Naive B cell (primary cell): ENCODE measurements at regions not wholly inside any gene's neighbourhood (a gene's known extent, or its start where the extent isn't known, plus 50 kb on each side); places are given as distances from the start of the nearest gene placed in this dataset.

Source experiments
- ATAC-seq, 2 donors: fragments of 150-1000 bp; cut with Tn5 transposase; 2 replicates each; pipeline ENCODE4 v1.10.0; 2021; ENCODE audit warnings: low read depth in 2 of 2, mild to moderate bottlenecking in 2 of 2, moderate library complexity in 2 of 2
- DNase-seq: peaks from one replicate; pipeline ENCODE4 v3.0.0; 2022
- H3K27ac Mint-ChIP-seq, 6 donors: one replicate each; pipeline ENCODE4 v1.8.0; 2020 to 2022; ENCODE audit warnings: mild to moderate bottlenecking in 6 of 6, mixed read lengths in 6 of 6, moderate library complexity in 5 of 6, inconsistent platforms in 2 of 6
- H3K27me3 Mint-ChIP-seq, 3 donors: one replicate each; pipeline ENCODE4 v1.8.0; 2021 to 2022; ENCODE audit warnings: mixed read lengths in 3 of 3, mild to moderate bottlenecking in 1 of 3
- H3K36me3 Mint-ChIP-seq, 2 donors: one replicate each; pipeline ENCODE4 v1.8.0; 2020 to 2022; ENCODE audit warnings: mixed read lengths in 2 of 2, inconsistent platforms in 1 of 2, mild to moderate bottlenecking in 1 of 2
- H3K4me1 Mint-ChIP-seq, 3 donors: one replicate each; pipeline ENCODE4 v1.8.0; 2020 to 2022; ENCODE audit warnings: mixed read lengths in 3 of 3, inconsistent platforms in 1 of 3, mild to moderate bottlenecking in 1 of 3, moderate library complexity in 1 of 3
- H3K4me3 Mint-ChIP-seq, 8 donors: one replicate each; pipeline ENCODE4 v1.8.0; 2020 to 2022; ENCODE audit warnings: mild to moderate bottlenecking in 8 of 8, mixed read lengths in 8 of 8, moderate library complexity in 8 of 8, inconsistent platforms in 2 of 8
- H3K9me3 Mint-ChIP-seq, 7 donors: one replicate each; pipeline ENCODE4 v1.8.0; 2020 to 2022; ENCODE audit warnings: mixed read lengths in 7 of 7, mild to moderate bottlenecking in 5 of 7, inconsistent platforms in 2 of 7, moderate library complexity in 1 of 7

- no peaks in the 10 kb centered on the region for H3K27me3 Mint-ChIP-seq
- H3K27ac Mint-ChIP-seq, result no peak overlapping the region
- ATAC-seq (no peak), DNase-seq (no peak)
- no peak overlapping the region for H3K4me3 Mint-ChIP-seq
- H3K4me1 Mint-ChIP-seq, result no peaks in the 10 kb centered on the region
- peaks cover 0 to 4% (median 2%) of the 10 kb centered on the region in 7 donors for H3K9me3 Mint-ChIP-seq
- no peaks in the 10 kb centered on the region for H3K36me3 Mint-ChIP-seq
Measured at GRCh38 chr4:135605076-135605475, 1403.5 kb upstream of the PABPC4L start.

GRCh38 chr4:135604531-135604930, 1402.9 kb upstream of the PABPC4L start:
- Mint-ChIP-seq H3K9me3 (peaks cover 0 to 4% (median 3%) of the 10 kb centered on the region in 7 donors), H3K27me3 (no peaks in the 10 kb centered on the region), H3K27ac (no peak overlapping the region), H3K4me3 (no peak overlapping the region), H3K36me3 (no peaks in the 10 kb centered on the region), H3K4me1 (no peaks in the 10 kb centered on the region)
- DNase-seq, result no peak
- ATAC-seq, result no peak

GRCh38 chr4:135601351-135601750, 1399.8 kb upstream of the PABPC4L start:
- H3K9me3 Mint-ChIP-seq, result peaks cover 5 to 18% (median 10%) of the 10 kb centered on the region in 7 donors
- H3K4me3 Mint-ChIP-seq, result no peak overlapping the region
- H3K27me3 Mint-ChIP-seq, result no peaks in the 10 kb centered on the region
- DNase-seq, result no peak
- no peak for ATAC-seq
- no peaks in the 10 kb centered on the region for H3K4me1 Mint-ChIP-seq
- no peak overlapping the region for H3K27ac Mint-ChIP-seq
- H3K36me3 Mint-ChIP-seq, result no peaks in the 10 kb centered on the region

- H3K4me3 Mint-ChIP-seq, result no peak overlapping the region
- ATAC-seq (no peak), DNase-seq (no peak)
- no peak overlapping the region for H3K27ac Mint-ChIP-seq
- H3K9me3 Mint-ChIP-seq, result peaks cover 6 to 33% (median 15%) of the 10 kb centered on the region in 7 donors
- no peaks in the 10 kb centered on the region for H3K27me3 Mint-ChIP-seq
- H3K4me1 Mint-ChIP-seq, result no peaks in the 10 kb centered on the region
- no peaks in the 10 kb centered on the region for H3K36me3 Mint-ChIP-seq
Measured at GRCh38 chr4:135598151-135598550, 1396.6 kb upstream of the PABPC4L start.

- DNase-seq, result no peak
- Mint-ChIP-seq H3K9me3 (peaks cover 2 to 33% (median 14%) of the 10 kb centered on the region in 7 donors), H3K4me1 (no peaks in the 10 kb centered on the region), H3K4me3 (no peak overlapping the region), H3K27ac (no peak overlapping the region), H3K36me3 (no peaks in the 10 kb centered on the region), H3K27me3 (no peaks in the 10 kb centered on the region)
- ATAC-seq, result no peak
Measured at GRCh38 chr4:135594521-135594920, 1392.9 kb upstream of the PABPC4L start.

- DNase-seq (no peak), ATAC-seq (no peak)
- H3K9me3 Mint-ChIP-seq, result peaks cover 0 to 5% (median 2%) of the 10 kb centered on the region in 7 donors
- no peaks in the 10 kb centered on the region for H3K27me3 Mint-ChIP-seq
- H3K4me1 Mint-ChIP-seq, result no peaks in the 10 kb centered on the region
- H3K27ac Mint-ChIP-seq, result no peak overlapping the region
- H3K36me3 Mint-ChIP-seq, result no peaks in the 10 kb centered on the region
- no peak overlapping the region for H3K4me3 Mint-ChIP-seq
Measured at GRCh38 chr4:135575041-135575440, 1373.5 kb upstream of the PABPC4L start.

GRCh38 chr4:135573251-135573650, 1371.7 kb upstream of the PABPC4L start:
- Mint-ChIP-seq H3K36me3 (no peaks in the 10 kb centered on the region), H3K27me3 (no peaks in the 10 kb centered on the region), H3K27ac (no peak overlapping the region), H3K9me3 (peaks cover 0 to 3% (median under 1%) of the 10 kb centered on the region in 7 donors), H3K4me1 (no peaks in the 10 kb centered on the region), H3K4me3 (no peak overlapping the region)
- ATAC-seq (no peak), DNase-seq (no peak)

- no peak for ATAC-seq
- Mint-ChIP-seq H3K4me3 (no peak overlapping the region), H3K9me3 (peaks cover 0 to 6% (median 0%) of the 10 kb centered on the region in 7 donors), H3K27me3 (no peaks in the 10 kb centered on the region), H3K27ac (no peak overlapping the region), H3K4me1 (no peaks in the 10 kb centered on the region), H3K36me3 (no peaks in the 10 kb centered on the region)
- DNase-seq, result no peak
Measured at GRCh38 chr4:135564090-135564489, 1362.5 kb upstream of the PABPC4L start.

- Mint-ChIP-seq H3K36me3 (no peaks in the 10 kb centered on the region), H3K4me1 (no peaks in the 10 kb centered on the region), H3K27me3 (no peaks in the 10 kb centered on the region), H3K9me3 (peaks cover 0 to 4% (median 0%) of the 10 kb centered on the region in 7 donors), H3K4me3 (no peak overlapping the region), H3K27ac (no peak overlapping the region)
- DNase-seq (no peak), ATAC-seq (no peak)
Measured at GRCh38 chr4:135553213-135553612, 1351.6 kb upstream of the PABPC4L start.

GRCh38 chr4:135552131-135552530, 1350.5 kb upstream of the PABPC4L start:
- H3K4me1 Mint-ChIP-seq, result no peaks in the 10 kb centered on the region
- H3K9me3 Mint-ChIP-seq, result peaks cover 0 to 4% (median 0%) of the 10 kb centered on the region in 7 donors
- ATAC-seq (no peak), DNase-seq (no peak)
- H3K27ac Mint-ChIP-seq, result no peak overlapping the region
- no peaks in the 10 kb centered on the region for H3K36me3 Mint-ChIP-seq
- no peaks in the 10 kb centered on the region for H3K27me3 Mint-ChIP-seq
- no peak overlapping the region for H3K4me3 Mint-ChIP-seq

GRCh38 chr4:135548711-135549110, 1347.1 kb upstream of the PABPC4L start:
- ATAC-seq, result no peak
- peaks cover 0 to 4% (median 0%) of the 10 kb centered on the region in 7 donors for H3K9me3 Mint-ChIP-seq
- no peaks in the 10 kb centered on the region for H3K36me3 Mint-ChIP-seq
- no peaks in the 10 kb centered on the region for H3K4me1 Mint-ChIP-seq
- no peaks in the 10 kb centered on the region for H3K27me3 Mint-ChIP-seq
- no peak overlapping the region for H3K4me3 Mint-ChIP-seq
- no peak overlapping the region for H3K27ac Mint-ChIP-seq
- no peak for DNase-seq

GRCh38 chr4:135545616-135546317, 1344.2 kb upstream of the PABPC4L start:
- ATAC-seq (no peak), DNase-seq (no peak)
- Mint-ChIP-seq H3K9me3 (peaks cover 0 to 1% (median 0%) of the 10 kb centered on the region in 7 donors), H3K27ac (no peak overlapping the region), H3K27me3 (no peaks in the 10 kb centered on the region), H3K4me1 (no peaks in the 10 kb centered on the region), H3K36me3 (no peaks in the 10 kb centered on the region), H3K4me3 (no peak overlapping the region)

- Mint-ChIP-seq H3K36me3 (no peaks in the 10 kb centered on the region), H3K4me3 (no peak overlapping the region), H3K27me3 (no peaks in the 10 kb centered on the region), H3K4me1 (no peaks in the 10 kb centered on the region), H3K9me3 (peaks cover 0 to 6% (median 3%) of the 10 kb centered on the region in 7 donors), H3K27ac (no peak overlapping the region)
- ATAC-seq, result no peak
- DNase-seq, result no peak
Measured at GRCh38 chr4:135538698-135539097, 1337.1 kb upstream of the PABPC4L start.

- ATAC-seq, result no peak
- no peak overlapping the region for H3K27ac Mint-ChIP-seq
- no peaks in the 10 kb centered on the region for H3K27me3 Mint-ChIP-seq
- H3K36me3 Mint-ChIP-seq, result no peaks in the 10 kb centered on the region
- no peak overlapping the region for H3K4me3 Mint-ChIP-seq
- H3K4me1 Mint-ChIP-seq, result no peaks in the 10 kb centered on the region
- H3K9me3 Mint-ChIP-seq, result peaks cover 0 to 5% (median 2%) of the 10 kb centered on the region in 7 donors
- no peak for DNase-seq
Measured at GRCh38 chr4:135533053-135533452, 1331.5 kb upstream of the PABPC4L start.
